SK-N-SH treated with all-trans-retinoic acid at 6 μM for 48 hours (cell line): ENCODE measurements at regions not wholly inside any gene's neighbourhood (a gene's known extent, or its start where the extent isn't known, plus 50 kb on each side); places are given as distances from the start of the nearest gene placed in this dataset.

Experiments used
- ATAC-seq: fragments of 200-7000 bp; cut with Tn5 transposase; 3 replicates; pipeline ENCODE4 v1.9.1; 2020; ENCODE audit warnings: mild to moderate bottlenecking, moderate library complexity
- ARNTL ChIP-seq: fragments of 450-650 bp; formaldehyde crosslinking; IDR thresholded peaks from 2 replicates; pipeline ENCODE4 v1.5.0; 2020; ENCODE audit warnings: low read depth, mild to moderate bottlenecking, moderate library complexity, borderline replicate concordance
- BACH2 ChIP-seq: fragments of 250-450 bp; sonication (Bioruptor Pico); IDR thresholded peaks from 2 replicates; pipeline ENCODE4 v1.9.0; 2021; ENCODE audit warnings: mild to moderate bottlenecking, borderline replicate concordance
- CREB5 ChIP-seq: fragments of 250-450 bp; sonication (Bioruptor Pico); IDR thresholded peaks from 2 replicates; pipeline ENCODE4 v1.5.1; 2020; ENCODE audit warnings: low read depth, mild to moderate bottlenecking, moderate library complexity
- CSDC2 ChIP-seq: fragments of 250-450 bp; sonication (Bioruptor Pico); IDR thresholded peaks from 2 replicates; pipeline ENCODE4 v1.5.0; 2020; ENCODE audit warnings: mild to moderate bottlenecking, moderate library complexity
- CSRNP3 ChIP-seq: fragments of 250-450 bp; sonication (Bioruptor Pico); IDR thresholded peaks from 2 replicates; pipeline ENCODE4 v1.5.1; 2021; ENCODE audit warnings: mild to moderate bottlenecking, moderate library complexity
- ESRRG ChIP-seq: fragments of 250-450 bp; sonication (Bioruptor Pico); IDR thresholded peaks from 2 replicates; pipeline ENCODE4 v1.6.1; 2021; ENCODE audit warnings: mild to moderate bottlenecking
- GLIS3 ChIP-seq: fragments of 250-450 bp; sonication (Bioruptor Pico); IDR thresholded peaks from 2 replicates; pipeline ENCODE4 v1.5.0; 2020; ENCODE audit warnings: mild to moderate bottlenecking, moderate library complexity
- ISL1 ChIP-seq: fragments of 250-450 bp; sonication (Bioruptor Pico); IDR thresholded peaks from 2 replicates; pipeline ENCODE4 v2.1.2; 2022; ENCODE audit warnings: mild to moderate bottlenecking, moderate library complexity
- OSR1 ChIP-seq: fragments of 250-450 bp; sonication (Bioruptor Pico); IDR thresholded peaks from 2 replicates; pipeline ENCODE4 v1.8.0; 2022; ENCODE audit warnings: moderate library complexity, mild to moderate bottlenecking, inconsistent platforms
- PATZ1 ChIP-seq: fragments of 250-450 bp; sonication (Bioruptor Pico); IDR thresholded peaks from 2 replicates; pipeline ENCODE4 v1.8.0; 2020; ENCODE audit warnings: mild to moderate bottlenecking, moderate library complexity, borderline replicate concordance
- POU6F1 ChIP-seq: fragments of 250-450 bp; sonication (Bioruptor Pico); IDR thresholded peaks from 2 replicates; pipeline ENCODE4 v1.8.0; 2021; ENCODE audit warnings: low read depth, mild to moderate bottlenecking, moderate library complexity, borderline replicate concordance
- PPARA ChIP-seq: fragments of 250-450 bp; sonication (Bioruptor Pico); IDR thresholded peaks from 2 replicates; pipeline ENCODE4 v1.5.0; 2020; ENCODE audit warnings: mild to moderate bottlenecking, borderline replicate concordance
- RARB ChIP-seq: fragments of 250-450 bp; sonication (Bioruptor Pico); IDR thresholded peaks from 2 replicates; pipeline ENCODE4 v1.8.0; 2021; ENCODE audit warnings: mild to moderate bottlenecking, moderate library complexity
- TOX ChIP-seq: fragments of 250-450 bp; sonication (Bioruptor Pico); IDR thresholded peaks from 2 replicates; pipeline ENCODE4 v1.8.0; 2021; ENCODE audit warnings: mild to moderate bottlenecking, moderate library complexity, borderline replicate concordance
- TSHZ2 ChIP-seq: fragments of 250-450 bp; sonication (Bioruptor Pico); IDR thresholded peaks from 2 replicates; pipeline ENCODE4 v1.5.0; 2020; ENCODE audit warnings: mild to moderate bottlenecking, moderate library complexity
- ZC3H10 ChIP-seq: fragments of 250-450 bp; sonication (Bioruptor Pico); IDR thresholded peaks from 2 replicates; pipeline ENCODE4 v1.5.1; 2021; ENCODE audit warnings: mild to moderate bottlenecking, moderate library complexity
- ZFP3 ChIP-seq: fragments of 250-450 bp; sonication (Bioruptor Pico); IDR thresholded peaks from 2 replicates; pipeline ENCODE4 v1.5.0; 2020; ENCODE audit warnings: mild to moderate bottlenecking, moderate library complexity
- ZNF565 ChIP-seq: fragments of 450-650 bp; formaldehyde crosslinking; conservative IDR thresholded peaks from 2 replicates; pipeline ENCODE4 v1.5.0; 2020; ENCODE audit warnings: low read depth, mild to moderate bottlenecking, moderate library complexity
- ZNF70 ChIP-seq: fragments of 450-650 bp; formaldehyde crosslinking; IDR thresholded peaks from 2 replicates; pipeline ENCODE4 v1.5.0; 2020; ENCODE audit warnings: mild to moderate bottlenecking, moderate library complexity
- ZNF8 ChIP-seq: fragments of 450-650 bp; formaldehyde crosslinking; IDR thresholded peaks from 2 replicates; pipeline ENCODE4 v1.5.0; 2020; ENCODE audit warnings: mild to moderate bottlenecking, moderate library complexity

GRCh38 chr9:1473956-1474634 lies 423.9 kb downstream of the DMRT2 start:
- TF ChIP-seq ARNTL (CRISPR knock-in tag) = no peak
- TF ChIP-seq ESRRG (CRISPR knock-in tag) = no peak
- no peak for TF ChIP-seq GLIS3 (CRISPR knock-in tag)
- TF ChIP-seq ZC3H10 = no peak
- TF ChIP-seq RARB (CRISPR knock-in tag) = no peak
- TF ChIP-seq PATZ1 = no peak
- TF ChIP-seq ZNF8 (CRISPR knock-in tag) = no peak
- TF ChIP-seq ZFP3 = no peak
- no peak for TF ChIP-seq CREB5
- TF ChIP-seq TSHZ2 = no peak
- TF ChIP-seq BACH2 = no peak
- no peak for TF ChIP-seq POU6F1 (CRISPR knock-in tag)
- no peak for TF ChIP-seq CSDC2 (CRISPR knock-in tag)
- TF ChIP-seq TOX (CRISPR knock-in tag) = no peak
- TF ChIP-seq ZNF565 (CRISPR knock-in tag) = no peak
- TF ChIP-seq CSRNP3 (CRISPR knock-in tag) = no peak
- ATAC-seq = no peak

GRCh38 chr9:1474671-1475070 lies 424.5 kb downstream of the DMRT2 start:
- ATAC-seq = no peak
- TF ChIP-seq ZNF8 (CRISPR knock-in tag) = no peak
- no peak for TF ChIP-seq CREB5
- no peak for TF ChIP-seq CSRNP3 (CRISPR knock-in tag)
- TF ChIP-seq POU6F1 (CRISPR knock-in tag) = no peak
- no peak for TF ChIP-seq PPARA (CRISPR knock-in tag)
- TF ChIP-seq GLIS3 (CRISPR knock-in tag) = no peak
- TF ChIP-seq ISL1 = no peak
- no peak for TF ChIP-seq OSR1 (CRISPR knock-in tag)
- no peak for TF ChIP-seq ZNF70 (CRISPR knock-in tag)
- no peak for TF ChIP-seq CSDC2 (CRISPR knock-in tag)
- TF ChIP-seq ZFP3 = no peak
- TF ChIP-seq, all 23 proteins: peak for 0
